ENCODE measurements at regions not wholly inside any gene's neighbourhood (a gene's known extent, or its start where the extent isn't known, plus 50 kb on each side); places are given as distances from the start of the nearest gene placed in this dataset.

DNA sequence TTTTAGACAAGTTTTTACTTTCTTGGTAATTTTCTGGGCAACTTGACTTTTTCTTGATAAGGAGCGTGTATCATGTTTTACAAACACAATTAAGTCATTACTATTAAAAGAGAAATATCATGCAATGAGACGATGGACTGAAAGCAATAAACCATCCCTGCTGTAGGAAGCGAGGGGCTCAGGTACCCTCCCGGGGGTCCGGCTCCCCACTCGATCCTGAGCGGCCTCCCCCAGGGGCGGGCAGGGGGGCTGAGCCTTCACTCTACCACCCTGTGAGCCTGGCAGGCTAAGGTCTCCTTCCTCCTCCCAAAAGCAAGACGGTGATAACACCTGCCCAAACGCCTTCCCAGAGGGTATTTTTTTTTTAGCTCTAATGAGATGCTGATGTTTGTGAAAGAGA is 51.8 kb upstream of the ADGRA1 start:
- H3K4me3 ChIP-seq = no peak overlapping the region
- intact Hi-C loops (cut with DNase I; ENCODE audit: low total_unique reads) = no loop called here
- no peaks in the 10 kb centered on the region for H3K4me1 ChIP-seq

DNA sequence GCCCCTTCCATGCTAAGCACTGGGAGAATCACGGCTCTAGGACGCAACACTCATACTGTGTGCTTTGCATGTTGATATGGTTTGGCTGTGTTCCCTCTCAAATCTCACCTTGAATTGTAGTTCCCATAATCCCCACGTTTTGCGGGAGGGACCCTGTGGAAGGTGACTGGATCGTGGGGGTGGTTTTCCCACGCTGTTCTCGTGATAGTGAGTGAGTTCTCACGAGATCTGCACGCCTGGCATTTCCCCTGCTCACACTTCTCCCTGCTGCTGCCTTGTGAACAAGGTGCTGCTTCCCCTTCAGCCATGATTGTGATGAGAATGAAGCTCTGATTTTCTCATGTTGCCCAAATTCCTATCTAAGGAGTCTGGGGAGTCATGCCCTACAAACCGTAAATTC is 53.0 kb upstream of the ADGRA1 start:
- Histone ChIP-seq H3K27me3 (peaks cover 3 to 75% of the 10 kb centered on the region in 2 donors), H3K27ac (no peak overlapping the region), H3K4me1 (no peaks in the 10 kb centered on the region), H3K36me3 (no peaks in the 10 kb centered on the region), H3K9me3 (no peaks in the 10 kb centered on the region), H3K4me3 (no peak overlapping the region)
- TF ChIP-seq, protein P1, sequence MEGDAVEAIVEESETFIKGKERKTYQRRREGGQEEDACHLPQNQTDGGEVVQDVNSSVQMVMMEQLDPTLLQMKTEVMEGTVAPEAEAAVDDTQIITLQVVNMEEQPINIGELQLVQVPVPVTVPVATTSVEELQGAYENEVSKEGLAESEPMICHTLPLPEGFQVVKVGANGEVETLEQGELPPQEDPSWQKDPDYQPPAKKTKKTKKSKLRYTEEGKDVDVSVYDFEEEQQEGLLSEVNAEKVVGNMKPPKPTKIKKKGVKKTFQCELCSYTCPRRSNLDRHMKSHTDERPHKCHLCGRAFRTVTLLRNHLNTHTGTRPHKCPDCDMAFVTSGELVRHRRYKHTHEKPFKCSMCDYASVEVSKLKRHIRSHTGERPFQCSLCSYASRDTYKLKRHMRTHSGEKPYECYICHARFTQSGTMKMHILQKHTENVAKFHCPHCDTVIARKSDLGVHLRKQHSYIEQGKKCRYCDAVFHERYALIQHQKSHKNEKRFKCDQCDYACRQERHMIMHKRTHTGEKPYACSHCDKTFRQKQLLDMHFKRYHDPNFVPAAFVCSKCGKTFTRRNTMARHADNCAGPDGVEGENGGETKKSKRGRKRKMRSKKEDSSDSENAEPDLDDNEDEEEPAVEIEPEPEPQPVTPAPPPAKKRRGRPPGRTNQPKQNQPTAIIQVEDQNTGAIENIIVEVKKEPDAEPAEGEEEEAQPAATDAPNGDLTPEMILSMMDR (IDR thresholded peaks at IDR 0.05) = no peak
- TF ChIP-seq POLR2A (IDR thresholded peaks at IDR 0.05) (no peak), POLR2AphosphoS5 (IDR thresholded peaks at IDR 0.05) (no peak)
- intact Hi-C loops (cut with DNase I; ENCODE audit: low total_unique reads) = no loop called here
- DNase-seq (ENCODE audit: low spot score in 2 of 2) = no peak

More for the DNA sequence above, 51.8 kb upstream of the ADGRA1 start:
- Histone ChIP-seq H3K36me3 (no peaks in the 10 kb centered on the region), H3K27ac (no peak overlapping the region), H3K27me3 (peaks cover 3 to 75% of the 10 kb centered on the region in 2 donors), H3K9me3 (no peaks in the 10 kb centered on the region)
- no peak for DNase-seq (ENCODE audit: low spot score in 2 of 2)
- TF ChIP-seq POLR2AphosphoS5 (IDR thresholded peaks at IDR 0.05) = no peak
- TF ChIP-seq POLR2A (IDR thresholded peaks at IDR 0.05) = no peak
- TF ChIP-seq, protein P1 (IDR thresholded peaks at IDR 0.05) = no peak

DNA sequence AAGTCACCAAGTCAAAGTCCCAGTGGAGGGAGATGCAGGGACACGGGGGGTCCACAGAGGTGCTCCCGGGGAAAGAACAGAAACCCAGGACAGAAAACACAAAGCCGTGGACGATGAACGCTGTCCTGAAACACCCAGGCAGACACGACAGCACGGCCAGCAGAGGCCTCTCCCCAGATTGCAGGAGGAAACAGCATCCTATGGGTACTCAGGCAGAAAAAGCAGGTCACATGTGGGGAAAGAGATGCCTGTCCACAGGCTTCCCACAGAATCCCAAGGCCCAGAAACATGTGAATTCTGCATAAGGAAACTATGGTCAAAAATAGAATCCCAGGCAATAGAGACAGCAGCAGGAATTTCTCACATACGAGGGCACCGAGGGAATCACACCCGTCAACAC is 53.6 kb upstream of the ADGRA1 start:
- no peaks in the 10 kb centered on the region for H3K4me1 ChIP-seq
- TF ChIP-seq POLR2AphosphoS5 (IDR thresholded peaks at IDR 0.05) = no peak
- no peak overlapping the region for H3K4me3 ChIP-seq
- intact Hi-C loops (cut with DNase I; ENCODE audit: low total_unique reads) = no loop called here
- H3K27me3 ChIP-seq = peaks cover under 1 to 75% of the 10 kb centered on the region in 2 donors
- no peak overlapping the region for H3K27ac ChIP-seq
- no peaks in the 10 kb centered on the region for H3K36me3 ChIP-seq
- no peaks in the 10 kb centered on the region for H3K9me3 ChIP-seq
- DNase-seq (ENCODE audit: low spot score in 2 of 2) = no peak

DNA sequence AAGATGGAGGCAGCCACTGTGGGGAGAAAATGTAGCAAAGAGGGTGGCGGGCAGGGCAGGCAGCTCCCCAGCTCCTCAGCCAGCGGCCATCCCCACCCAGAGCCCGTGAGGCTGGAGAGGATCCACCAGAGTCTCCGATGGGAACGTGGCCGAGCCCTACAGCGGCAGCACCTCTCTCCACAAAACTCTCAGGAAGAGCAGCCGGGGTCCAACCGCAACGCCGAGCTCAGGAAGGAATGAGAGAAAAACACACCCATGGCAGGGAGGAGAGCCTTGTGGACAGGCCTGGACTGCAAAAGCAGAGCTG is 54.0 kb upstream of the ADGRA1 start:
- H3K4me3 ChIP-seq = no peak overlapping the region
- H3K36me3 ChIP-seq = no peaks in the 10 kb centered on the region
- intact Hi-C loops (cut with DNase I; ENCODE audit: low total_unique reads) = no loop called here
- no peaks in the 10 kb centered on the region for H3K9me3 ChIP-seq
- TF ChIP-seq, protein P1 (IDR thresholded peaks at IDR 0.05) = no peak
- TF ChIP-seq POLR2A (IDR thresholded peaks at IDR 0.05) = no peak
- no peak for TF ChIP-seq POLR2AphosphoS5 (IDR thresholded peaks at IDR 0.05)
- no peaks in the 10 kb centered on the region for H3K4me1 ChIP-seq
- peaks cover 0 to 75% of the 10 kb centered on the region in 2 donors for H3K27me3 ChIP-seq
- DNase-seq (ENCODE audit: low spot score in 2 of 2) = no peak
- H3K27ac ChIP-seq = no peak overlapping the region

GRCh38 chr10:133032976-133033741 is 54.6 kb upstream of the ADGRA1 start:
- Histone ChIP-seq H3K9me3 (no peaks in the 10 kb centered on the region), H3K4me1 (no peaks in the 10 kb centered on the region), H3K36me3 (no peaks in the 10 kb centered on the region), H3K4me3 (no peak overlapping the region), H3K27ac (no peak overlapping the region), H3K27me3 (peaks cover 0 to 74% of the 10 kb centered on the region in 2 donors)
- no peak for DNase-seq (ENCODE audit: low spot score in 2 of 2)
- intact Hi-C loops (cut with DNase I; ENCODE audit: low total_unique reads) = no loop called here
- TF ChIP-seq, protein P1 (IDR thresholded peaks at IDR 0.05) = no peak
- TF ChIP-seq POLR2AphosphoS5 (IDR thresholded peaks at IDR 0.05) (no peak), POLR2A (IDR thresholded peaks at IDR 0.05) (no peak)
